ENCODE measurements at regions not wholly inside any gene's neighbourhood (a gene's known extent, or its start where the extent isn't known, plus 50 kb on each side); places are given as distances from the start of the nearest gene placed in this dataset.

DNA sequence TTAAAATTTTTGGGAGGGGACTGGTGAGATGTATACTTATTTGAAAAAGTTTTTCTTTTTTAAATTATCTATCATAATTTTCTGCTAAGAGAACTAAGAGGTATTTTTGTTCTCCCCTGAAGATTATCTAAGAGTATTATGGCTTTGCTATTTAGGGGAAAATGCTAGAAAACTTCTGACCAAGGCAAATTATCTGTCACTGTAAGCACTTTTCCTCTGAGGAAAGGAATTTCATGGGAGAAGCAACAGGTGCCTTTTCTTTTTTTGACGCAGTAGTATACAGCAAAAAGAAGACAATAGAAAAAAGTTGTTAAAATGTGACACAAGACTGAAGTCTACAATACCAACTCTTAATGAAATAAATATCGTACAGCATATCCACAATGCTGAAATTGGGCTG, 201.6 kb upstream of the NANOGP8 start:
- TF ChIP-seq, protein P1, sequence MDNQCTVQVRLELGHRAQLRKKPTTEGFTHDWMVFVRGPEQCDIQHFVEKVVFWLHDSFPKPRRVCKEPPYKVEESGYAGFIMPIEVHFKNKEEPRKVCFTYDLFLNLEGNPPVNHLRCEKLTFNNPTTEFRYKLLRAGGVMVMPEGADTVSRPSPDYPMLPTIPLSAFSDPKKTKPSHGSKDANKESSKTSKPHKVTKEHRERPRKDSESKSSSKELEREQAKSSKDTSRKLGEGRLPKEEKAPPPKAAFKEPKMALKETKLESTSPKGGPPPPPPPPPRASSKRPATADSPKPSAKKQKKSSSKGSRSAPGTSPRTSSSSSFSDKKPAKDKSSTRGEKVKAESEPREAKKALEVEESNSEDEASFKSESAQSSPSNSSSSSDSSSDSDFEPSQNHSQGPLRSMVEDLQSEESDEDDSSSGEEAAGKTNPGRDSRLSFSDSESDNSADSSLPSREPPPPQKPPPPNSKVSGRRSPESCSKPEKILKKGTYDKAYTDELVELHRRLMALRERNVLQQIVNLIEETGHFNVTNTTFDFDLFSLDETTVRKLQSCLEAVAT (IDR thresholded peaks at IDR 0.05), result no peak
- TF ChIP-seq ETV6 (IDR thresholded peaks at IDR 0.05; ENCODE audit: borderline replicate concordance in 1 of 2, low read depth in 2 of 2, low read length in 1 of 2), result no peak
- TF ChIP-seq ETV6 (CRISPR knock-in tag; IDR thresholded peaks at IDR 0.05; ENCODE audit: borderline replicate concordance), result no peak
- TF ChIP-seq, protein P2, sequence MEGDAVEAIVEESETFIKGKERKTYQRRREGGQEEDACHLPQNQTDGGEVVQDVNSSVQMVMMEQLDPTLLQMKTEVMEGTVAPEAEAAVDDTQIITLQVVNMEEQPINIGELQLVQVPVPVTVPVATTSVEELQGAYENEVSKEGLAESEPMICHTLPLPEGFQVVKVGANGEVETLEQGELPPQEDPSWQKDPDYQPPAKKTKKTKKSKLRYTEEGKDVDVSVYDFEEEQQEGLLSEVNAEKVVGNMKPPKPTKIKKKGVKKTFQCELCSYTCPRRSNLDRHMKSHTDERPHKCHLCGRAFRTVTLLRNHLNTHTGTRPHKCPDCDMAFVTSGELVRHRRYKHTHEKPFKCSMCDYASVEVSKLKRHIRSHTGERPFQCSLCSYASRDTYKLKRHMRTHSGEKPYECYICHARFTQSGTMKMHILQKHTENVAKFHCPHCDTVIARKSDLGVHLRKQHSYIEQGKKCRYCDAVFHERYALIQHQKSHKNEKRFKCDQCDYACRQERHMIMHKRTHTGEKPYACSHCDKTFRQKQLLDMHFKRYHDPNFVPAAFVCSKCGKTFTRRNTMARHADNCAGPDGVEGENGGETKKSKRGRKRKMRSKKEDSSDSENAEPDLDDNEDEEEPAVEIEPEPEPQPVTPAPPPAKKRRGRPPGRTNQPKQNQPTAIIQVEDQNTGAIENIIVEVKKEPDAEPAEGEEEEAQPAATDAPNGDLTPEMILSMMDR (IDR thresholded peaks at IDR 0.05 in 2 of 3, conservative IDR thresholded peaks at IDR 0.05 in 1 of 3; ENCODE audit: insufficient read depth in 2 of 3, low read depth in 1 of 3, low read length in 3 of 3), result no peak
- TF ChIP-seq HNRNPK (IDR thresholded peaks at IDR 0.05; ENCODE audit: low read depth, low read length, poor library complexity, severe bottlenecking), result no peak
- no peak for TF ChIP-seq BCOR (IDR thresholded peaks at IDR 0.05)
- no peak for TF ChIP-seq BRCA1 (IDR thresholded peaks at IDR 0.05)
- TF ChIP-seq BRCA1 (CRISPR knock-in tag; IDR thresholded peaks at IDR 0.05), result no peak
- TF ChIP-seq ELF4 (CRISPR knock-in tag; IDR thresholded peaks at IDR 0.05), result no peak
- no peak for TF ChIP-seq PRMT5 (CRISPR knock-in tag; IDR thresholded peaks at IDR 0.05)
- TF ChIP-seq, protein P3, sequence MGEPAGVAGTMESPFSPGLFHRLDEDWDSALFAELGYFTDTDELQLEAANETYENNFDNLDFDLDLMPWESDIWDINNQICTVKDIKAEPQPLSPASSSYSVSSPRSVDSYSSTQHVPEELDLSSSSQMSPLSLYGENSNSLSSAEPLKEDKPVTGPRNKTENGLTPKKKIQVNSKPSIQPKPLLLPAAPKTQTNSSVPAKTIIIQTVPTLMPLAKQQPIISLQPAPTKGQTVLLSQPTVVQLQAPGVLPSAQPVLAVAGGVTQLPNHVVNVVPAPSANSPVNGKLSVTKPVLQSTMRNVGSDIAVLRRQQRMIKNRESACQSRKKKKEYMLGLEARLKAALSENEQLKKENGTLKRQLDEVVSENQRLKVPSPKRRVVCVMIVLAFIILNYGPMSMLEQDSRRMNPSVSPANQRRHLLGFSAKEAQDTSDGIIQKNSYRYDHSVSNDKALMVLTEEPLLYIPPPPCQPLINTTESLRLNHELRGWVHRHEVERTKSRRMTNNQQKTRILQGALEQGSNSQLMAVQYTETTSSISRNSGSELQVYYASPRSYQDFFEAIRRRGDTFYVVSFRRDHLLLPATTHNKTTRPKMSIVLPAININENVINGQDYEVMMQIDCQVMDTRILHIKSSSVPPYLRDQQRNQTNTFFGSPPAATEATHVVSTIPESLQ (CRISPR knock-in tag; IDR thresholded peaks at IDR 0.05), result no peak
- TF ChIP-seq, protein P4, sequence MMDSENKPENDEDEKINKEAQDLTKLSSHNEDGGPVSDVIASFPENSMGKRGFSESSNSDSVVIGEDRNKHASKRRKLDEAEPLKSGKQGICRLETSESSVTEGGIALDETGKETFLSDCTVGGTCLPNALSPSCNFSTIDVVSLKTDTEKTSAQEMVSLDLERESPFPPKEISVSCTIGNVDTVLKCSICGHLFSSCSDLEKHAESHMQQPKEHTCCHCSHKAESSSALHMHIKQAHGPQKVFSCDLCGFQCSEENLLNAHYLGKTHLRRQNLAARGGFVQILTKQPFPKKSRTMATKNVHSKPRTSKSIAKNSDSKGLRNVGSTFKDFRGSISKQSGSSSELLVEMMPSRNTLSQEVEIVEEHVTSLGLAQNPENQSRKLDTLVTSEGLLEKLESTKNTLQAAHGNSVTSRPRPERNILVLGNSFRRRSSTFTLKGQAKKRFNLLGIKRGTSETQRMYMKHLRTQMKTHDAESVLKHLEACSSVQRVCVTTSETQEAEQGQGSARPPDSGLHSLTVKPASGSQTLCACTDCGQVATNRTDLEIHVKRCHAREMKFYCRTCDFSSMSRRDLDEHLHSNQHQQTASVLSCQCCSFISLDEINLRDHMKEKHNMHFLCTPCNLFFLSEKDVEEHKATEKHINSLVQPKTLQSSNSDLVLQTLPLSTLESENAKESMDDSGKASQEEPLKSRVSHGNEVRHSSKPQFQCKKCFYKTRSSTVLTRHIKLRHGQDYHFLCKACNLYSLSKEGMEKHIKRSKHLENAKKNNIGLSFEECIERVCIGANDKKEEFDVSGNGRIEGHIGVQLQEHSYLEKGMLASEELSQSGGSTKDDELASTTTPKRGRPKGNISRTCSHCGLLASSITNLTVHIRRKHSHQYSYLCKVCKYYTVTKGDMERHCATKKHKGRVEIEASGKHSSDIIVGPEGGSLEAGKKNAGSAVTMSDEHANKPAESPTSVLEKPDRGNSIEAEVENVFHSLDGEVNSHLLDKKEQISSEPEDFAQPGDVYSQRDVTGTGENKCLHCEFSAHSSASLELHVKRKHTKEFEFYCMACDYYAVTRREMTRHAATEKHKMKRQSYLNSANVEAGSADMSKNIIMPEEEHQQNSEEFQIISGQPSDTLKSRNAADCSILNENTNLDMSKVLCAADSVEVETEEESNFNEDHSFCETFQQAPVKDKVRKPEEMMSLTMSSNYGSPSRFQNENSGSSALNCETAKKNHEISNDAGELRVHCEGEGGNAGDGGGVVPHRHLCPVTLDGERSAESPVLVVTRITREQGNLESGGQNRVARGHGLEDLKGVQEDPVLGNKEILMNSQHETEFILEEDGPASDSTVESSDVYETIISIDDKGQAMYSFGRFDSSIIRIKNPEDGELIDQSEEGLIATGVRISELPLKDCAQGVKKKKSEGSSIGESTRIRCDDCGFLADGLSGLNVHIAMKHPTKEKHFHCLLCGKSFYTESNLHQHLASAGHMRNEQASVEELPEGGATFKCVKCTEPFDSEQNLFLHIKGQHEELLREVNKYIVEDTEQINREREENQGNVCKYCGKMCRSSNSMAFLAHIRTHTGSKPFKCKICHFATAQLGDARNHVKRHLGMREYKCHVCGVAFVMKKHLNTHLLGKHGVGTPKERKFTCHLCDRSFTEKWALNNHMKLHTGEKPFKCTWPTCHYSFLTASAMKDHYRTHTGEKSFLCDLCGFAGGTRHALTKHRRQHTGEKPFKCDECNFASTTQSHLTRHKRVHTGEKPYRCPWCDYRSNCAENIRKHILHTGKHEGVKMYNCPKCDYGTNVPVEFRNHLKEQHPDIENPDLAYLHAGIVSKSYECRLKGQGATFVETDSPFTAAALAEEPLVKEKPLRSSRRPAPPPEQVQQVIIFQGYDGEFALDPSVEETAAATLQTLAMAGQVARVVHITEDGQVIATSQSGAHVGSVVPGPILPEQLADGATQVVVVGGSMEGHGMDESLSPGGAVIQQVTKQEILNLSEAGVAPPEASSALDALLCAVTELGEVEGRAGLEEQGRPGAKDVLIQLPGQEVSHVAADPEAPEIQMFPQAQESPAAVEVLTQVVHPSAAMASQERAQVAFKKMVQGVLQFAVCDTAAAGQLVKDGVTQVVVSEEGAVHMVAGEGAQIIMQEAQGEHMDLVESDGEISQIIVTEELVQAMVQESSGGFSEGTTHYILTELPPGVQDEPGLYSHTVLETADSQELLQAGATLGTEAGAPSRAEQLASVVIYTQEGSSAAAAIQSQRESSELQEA (IDR thresholded peaks at IDR 0.05; ENCODE audit: low read depth), result no peak
- TF ChIP-seq TEAD4 (IDR thresholded peaks at IDR 0.05; ENCODE audit: low read length), result no peak
- TF ChIP-seq TEAD4 (CRISPR knock-in tag; IDR thresholded peaks at IDR 0.05; ENCODE audit: borderline replicate concordance), result no peak
- TF ChIP-seq JUN (IDR thresholded peaks at IDR 0.05; ENCODE audit: borderline replicate concordance, low read depth, low read length), result no peak
- TF ChIP-seq JUN (CRISPR knock-in tag; IDR thresholded peaks at IDR 0.05; ENCODE audit: borderline replicate concordance), result no peak
- TF ChIP-seq EZH2 (IDR thresholded peaks at IDR 0.05; ENCODE audit: borderline replicate concordance, low read depth, low read length), result no peak
